Left ventricle myocardium superior (tissue), 1 donor: ENCODE measurements at regions not wholly inside any gene's neighbourhood (a gene's known extent, or its start where the extent isn't known, plus 50 kb on each side); places are given as distances from the start of the nearest gene placed in this dataset.

ENCODE experiments used
- ATAC-seq: fragments of 200-7000 bp; cut with Tn5 transposase; one replicate; pipeline ENCODE4 v1.9.1; 2020; ENCODE audit warnings: mild to moderate bottlenecking, moderate library complexity
- DNase-seq: peaks from one replicate; pipeline ENCODE4 v3.0.0-alpha.2; 2020
- intact Hi-C: fragments of 100-400 bp; cut with micrococcal nuclease; formaldehyde crosslinking; loops from one replicate; pipeline ENCODE4 v1.11.0; 2022
- donor health status: DM: no; HTN: yes; CAD: no; lungs with severe emphysema.

DNA sequence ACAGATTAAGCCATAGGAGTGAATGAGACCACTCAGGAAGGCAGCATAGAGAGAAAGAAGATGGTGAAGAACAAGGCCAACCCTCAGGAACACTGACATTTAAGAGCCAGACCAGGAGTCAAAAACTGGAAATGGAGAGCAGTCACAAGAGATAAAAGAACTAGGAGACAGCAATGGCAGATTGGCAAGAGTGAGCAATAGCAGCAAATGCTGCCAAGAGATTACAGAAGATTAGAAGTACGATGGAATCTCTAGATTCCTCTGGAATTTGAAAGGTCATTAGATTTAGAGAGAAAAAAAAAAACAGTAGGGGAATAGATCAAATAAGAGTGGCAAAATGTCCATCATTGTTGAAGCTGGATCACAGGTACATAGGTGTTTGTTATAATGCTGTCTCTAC is 73.4 kb upstream of the SLC44A1 start:
- DNase-seq: no peak
- intact Hi-C loops: no loop called here
- no peak for ATAC-seq

DNA sequence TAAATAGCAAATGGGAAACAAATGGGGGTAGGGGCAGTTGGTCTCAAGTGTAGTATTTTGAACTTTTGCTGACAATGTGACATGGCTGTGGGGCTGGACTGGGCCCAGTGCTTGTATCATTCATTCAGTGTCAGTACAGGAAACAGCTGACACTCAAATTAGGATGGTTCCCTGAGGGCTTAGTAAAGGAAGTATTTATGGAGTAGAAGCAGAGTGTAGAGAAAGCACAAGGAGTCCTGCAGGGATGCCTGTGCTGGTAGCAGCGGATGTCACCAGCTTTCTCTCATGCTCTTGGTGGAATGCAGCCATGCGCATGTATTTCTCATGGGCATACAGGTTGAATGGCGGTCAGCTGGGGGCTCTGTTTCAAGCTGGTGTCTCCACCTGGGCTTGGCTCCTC is 72.9 kb upstream of the SLC44A1 start:
- DNase-seq (no peak), ATAC-seq (peak; percentile 44)
- intact Hi-C loops: no loop called here

DNA sequence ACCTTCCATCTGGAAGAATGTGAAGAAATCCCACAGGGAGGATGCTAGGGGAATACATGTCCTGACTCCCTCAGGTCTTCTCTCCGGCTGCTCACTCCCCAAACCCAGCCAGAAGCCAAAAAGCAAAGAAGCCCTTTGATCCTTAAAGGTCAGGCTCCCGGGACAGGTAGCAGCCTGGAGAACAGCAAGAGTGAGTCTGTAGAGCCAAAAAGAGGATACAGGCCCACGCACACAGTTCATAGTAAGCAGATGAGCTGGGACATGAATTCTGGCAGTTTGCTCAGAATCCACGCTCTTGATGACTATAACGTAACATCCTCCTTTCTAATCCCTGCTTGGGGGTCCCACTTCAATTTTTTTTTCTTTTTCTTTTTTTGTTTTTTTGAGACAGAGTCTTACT is 72.0 kb upstream of the SLC44A1 start:
- intact Hi-C loops: no loop called here
- ATAC-seq: no peak
- DNase-seq: no peak

DNA sequence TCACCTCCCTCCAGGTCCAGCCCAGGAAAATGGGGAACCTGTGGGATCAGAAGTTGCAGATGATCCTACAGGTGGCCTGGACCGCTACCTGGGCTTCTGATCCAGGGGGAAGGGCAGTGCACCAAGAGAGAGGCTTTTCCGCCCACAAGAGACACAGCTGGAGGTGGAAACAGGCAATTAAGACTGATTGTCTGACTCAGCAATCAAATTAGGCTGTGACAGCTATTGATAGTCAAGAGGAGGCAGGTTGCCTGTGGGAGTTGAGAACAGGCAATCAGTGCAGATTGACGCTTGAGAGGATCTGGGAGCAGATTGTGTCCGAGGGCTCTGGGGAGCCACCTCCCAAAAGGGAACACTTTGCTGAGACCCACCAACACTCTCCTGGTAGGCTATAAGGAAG is 71.1 kb upstream of the SLC44A1 start:
- ATAC-seq: no peak
- intact Hi-C loops: no loop called here
- no peak for DNase-seq

DNA sequence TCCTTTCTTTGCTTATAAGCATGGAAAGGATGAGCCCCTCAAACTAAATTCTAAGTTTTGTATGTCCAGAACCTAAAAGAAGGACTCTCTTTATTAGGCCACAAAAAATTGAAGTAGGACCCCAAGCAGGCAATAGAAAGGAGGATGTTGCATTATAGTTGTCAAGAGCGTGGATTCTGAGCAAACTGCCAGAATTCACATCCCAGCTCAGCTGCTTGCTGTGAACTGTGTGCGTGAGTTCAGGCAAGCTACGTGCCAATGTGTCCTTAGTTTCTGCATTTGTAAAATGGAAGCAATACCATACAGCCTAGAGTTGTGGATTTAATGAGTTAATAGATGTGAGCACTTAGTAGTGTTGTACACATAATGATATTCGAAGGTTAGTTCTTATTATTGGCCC is 70.6 kb upstream of the SLC44A1 start:
- DNase-seq (no peak), ATAC-seq (no peak)
- intact Hi-C loops: no loop called here

DNA sequence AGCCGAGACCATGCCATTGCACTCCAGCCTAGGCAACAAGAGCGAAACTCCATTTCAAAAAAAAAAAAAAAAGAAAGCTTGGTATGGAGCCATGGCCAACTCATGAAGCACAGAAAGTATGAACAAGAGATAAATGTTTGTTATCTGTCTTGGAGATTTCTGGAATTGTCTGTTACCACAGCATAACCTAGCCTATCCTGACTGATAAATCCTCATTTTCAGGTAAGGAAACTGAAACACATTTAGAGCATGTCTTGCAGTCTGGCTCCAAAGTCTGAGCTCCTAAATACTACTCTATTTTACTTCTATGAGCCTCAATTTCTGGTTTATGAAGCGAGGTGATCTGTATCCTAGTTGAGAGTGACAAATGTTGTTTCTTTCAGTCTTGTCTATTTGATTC is 68.3 kb upstream of the SLC44A1 start:
- ATAC-seq: no peak
- intact Hi-C loops: no loop called here
- no peak for DNase-seq

DNA sequence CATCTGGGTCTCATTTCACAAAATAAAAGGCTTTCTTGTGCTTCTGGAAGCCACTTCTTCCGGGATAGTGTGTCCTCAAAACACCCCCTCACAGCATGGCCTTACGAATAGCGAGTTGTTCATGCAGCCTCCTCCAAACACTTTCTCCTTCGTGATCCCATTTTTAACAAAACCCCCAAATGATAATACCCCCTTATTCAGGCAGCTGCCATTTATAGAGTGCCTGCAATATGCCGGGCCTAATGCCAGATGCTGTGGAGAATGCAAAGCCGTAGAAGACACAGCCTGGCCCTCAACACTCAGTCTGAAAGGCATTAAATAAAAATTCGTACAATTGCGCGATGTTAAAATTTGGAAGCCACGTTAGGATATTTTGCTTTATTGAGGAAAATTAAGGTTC is 66.4 kb upstream of the SLC44A1 start:
- DNase-seq (no peak), ATAC-seq (no peak)
- intact Hi-C loops: no loop called here

DNA sequence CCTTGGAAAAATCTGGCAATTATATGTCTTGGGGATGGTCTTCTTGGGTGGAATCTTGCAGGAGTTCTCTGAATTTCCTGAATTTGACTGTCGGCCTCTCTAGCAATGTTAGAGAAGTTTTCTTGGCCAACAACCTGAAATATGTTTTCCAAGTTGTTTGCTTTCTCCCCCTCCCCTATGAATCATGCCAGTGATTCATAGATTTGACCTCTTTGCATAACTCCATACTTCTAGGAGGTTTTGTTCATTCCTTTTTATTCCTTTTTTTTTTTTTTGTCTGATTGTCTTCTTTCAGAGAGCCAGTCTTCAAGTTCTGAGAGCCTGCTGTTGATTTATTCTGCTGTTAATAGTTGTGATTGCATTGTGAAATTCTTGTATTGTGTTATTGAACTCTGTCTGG is 56.7 kb upstream of the SLC44A1 start:
- ATAC-seq: no peak

DNA sequence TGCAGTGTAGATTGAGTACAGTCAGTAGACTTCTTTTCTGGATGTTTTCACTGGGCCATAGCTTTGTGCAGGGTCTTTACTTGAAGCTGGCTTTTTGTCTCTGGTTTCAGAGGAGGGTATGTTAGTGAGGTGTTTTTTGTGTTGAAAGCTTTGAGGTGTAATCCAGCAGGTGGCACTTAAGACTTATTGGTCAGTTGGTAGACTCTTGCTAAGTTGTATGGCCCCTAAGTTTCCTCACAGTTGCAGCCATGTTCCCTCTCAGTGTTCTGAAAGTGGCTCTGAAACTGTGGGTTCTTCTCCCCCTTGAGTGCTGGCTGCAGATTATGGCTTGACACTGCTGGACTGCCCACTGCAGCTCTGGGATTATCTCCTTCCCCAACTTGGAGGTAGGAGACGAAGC is 55.7 kb upstream of the SLC44A1 start:
- ATAC-seq (no peak), DNase-seq (no peak)
- intact Hi-C loops: no loop called here

More for the DNA sequence above, 56.7 kb upstream of the SLC44A1 start:
- no peak for DNase-seq
- intact Hi-C loops: no loop called here

DNA sequence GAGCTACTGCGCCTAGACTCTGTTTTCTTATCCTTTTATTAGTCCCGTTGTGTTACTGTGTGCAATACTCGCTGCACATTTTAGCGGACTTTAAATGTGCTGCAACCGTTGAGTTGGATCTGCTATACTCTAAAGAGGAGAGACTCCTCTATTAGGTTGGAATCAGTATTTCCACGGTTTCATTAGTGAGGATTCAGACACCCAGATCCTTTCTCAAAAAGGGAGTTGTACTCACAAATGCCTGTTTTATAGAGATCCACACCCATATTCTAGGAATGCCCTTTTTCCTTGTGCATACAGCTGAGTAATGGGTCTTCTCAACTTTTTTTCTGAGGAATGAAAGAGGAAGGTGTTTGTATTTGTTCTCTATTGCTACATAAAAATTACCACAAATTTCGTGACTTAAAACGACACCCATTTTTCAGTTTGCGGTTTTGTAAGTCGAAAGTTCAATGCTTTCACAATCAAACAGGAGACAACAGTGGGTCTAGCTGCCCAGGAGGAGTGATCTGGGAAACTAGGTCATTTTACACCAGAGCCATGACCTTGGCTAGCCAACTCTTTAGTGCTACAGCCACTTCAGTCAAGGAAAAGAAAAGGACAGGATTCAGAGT is 52.8 kb upstream of the SLC44A1 start:
- intact Hi-C loops: no loop called here
- ATAC-seq (peak; percentile 57), DNase-seq (no peak)

DNA sequence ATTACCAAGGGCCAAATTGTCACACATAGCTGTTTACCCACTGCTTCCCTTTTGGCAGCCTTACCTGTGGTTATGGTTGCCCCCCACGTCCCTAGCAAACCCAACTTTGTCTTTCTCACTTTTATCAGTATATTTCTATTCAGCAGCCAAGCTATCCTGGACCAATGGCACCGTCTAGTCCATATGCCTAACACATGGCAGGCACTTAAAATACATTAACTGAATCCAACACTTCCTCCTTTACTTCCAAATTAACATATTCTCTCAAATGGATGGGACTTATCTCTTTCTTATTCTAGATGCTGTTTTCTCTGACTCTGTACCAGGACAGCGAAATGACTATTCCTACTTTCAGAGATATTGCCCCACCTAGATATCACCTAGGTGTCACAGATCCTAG is 50.9 kb upstream of the SLC44A1 start:
- intact Hi-C loops: no loop called here
- ATAC-seq (no peak), DNase-seq (no peak)

DNA sequence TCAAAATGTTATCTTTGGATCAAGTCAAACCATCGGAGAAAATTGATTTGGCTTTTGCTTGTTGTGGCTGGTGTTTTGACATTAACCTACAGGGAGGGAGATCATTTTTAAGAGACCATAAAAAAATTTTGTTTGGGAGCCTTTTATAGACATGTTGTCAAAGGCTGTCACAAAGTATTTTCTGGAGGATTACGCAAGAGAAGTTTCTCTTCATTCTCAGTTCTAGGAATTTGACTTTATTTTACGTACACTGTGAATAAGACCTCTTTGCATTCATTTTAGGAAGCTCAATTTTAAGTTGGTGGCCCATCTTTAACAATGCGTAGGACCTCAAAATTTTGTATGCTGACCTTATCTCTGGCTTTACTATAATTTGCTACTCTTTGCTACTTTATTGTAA is 50.2 kb upstream of the SLC44A1 start:
- DNase-seq (no peak), ATAC-seq (no peak)
- intact Hi-C loops: no loop called here
